ENCODE measurements at regions not wholly inside any gene's neighbourhood (a gene's known extent, or its start where the extent isn't known, plus 50 kb on each side); places are given as distances from the start of the nearest gene placed in this dataset.
"Not testable (repeated sequence)": the region's sequence is repeated elsewhere in the genome, so short reads cannot be mapped to it uniquely, and the experiment has no call there.

GRCh38 chr6:66190858-66191257 is 483.8 kb upstream of the EYS start:
- Histone ChIP-seq H3K27me3 (ENCODE audit: control insufficient read depth in 5 of 5, insufficient read depth in 4 of 5, low read length in 5 of 5) (no peaks in the 10 kb centered on the region), H3K27ac (ENCODE audit: low read depth, low read length) (no peak overlapping the region), H3K4me3 (ENCODE audit: low read depth in 1 of 5, low read length in 5 of 5) (no peak overlapping the region), H3K4me1 (ENCODE audit: control insufficient read depth in 5 of 5, insufficient read depth in 5 of 5, low read length in 5 of 5) (peaks cover 0 to 3% (median 0%) of the 10 kb centered on the region in 5 donors), H3K9ac (ENCODE audit: low read length in 5 of 5) (no peak overlapping the region), H3K9me3 (ENCODE audit: control insufficient read depth in 5 of 5, low read length in 5 of 5) (peaks cover 0 to 3% (median 0%) of the 10 kb centered on the region in 5 donors), H3K36me3 (ENCODE audit: control insufficient read depth in 5 of 5, insufficient read depth in 5 of 5, low read length in 5 of 5) (no peaks in the 10 kb centered on the region)

GRCh38 chr6:66189915-66190314 is 482.9 kb upstream of the EYS start:
- peaks cover 0 to 3% (median 0%) of the 10 kb centered on the region in 5 donors for H3K9me3 ChIP-seq (ENCODE audit: control insufficient read depth in 5 of 5, low read length in 5 of 5)
- H3K27ac ChIP-seq (ENCODE audit: low read depth, low read length) = no peak overlapping the region
- no peak overlapping the region for H3K4me3 ChIP-seq (ENCODE audit: low read depth in 1 of 5, low read length in 5 of 5)
- peaks cover 0 to 3% (median 0%) of the 10 kb centered on the region in 5 donors for H3K4me1 ChIP-seq (ENCODE audit: control insufficient read depth in 5 of 5, insufficient read depth in 5 of 5, low read length in 5 of 5)
- H3K9ac ChIP-seq (ENCODE audit: low read length in 5 of 5) = no peak overlapping the region
- H3K36me3 ChIP-seq (ENCODE audit: control insufficient read depth in 5 of 5, insufficient read depth in 5 of 5, low read length in 5 of 5) = no peaks in the 10 kb centered on the region
- H3K27me3 ChIP-seq (ENCODE audit: control insufficient read depth in 5 of 5, insufficient read depth in 4 of 5, low read length in 5 of 5) = no peaks in the 10 kb centered on the region

- H3K36me3 ChIP-seq (ENCODE audit: control insufficient read depth in 5 of 5, insufficient read depth in 5 of 5, low read length in 5 of 5) = no peaks in the 10 kb centered on the region
- no peaks in the 10 kb centered on the region for H3K27me3 ChIP-seq (ENCODE audit: control insufficient read depth in 5 of 5, insufficient read depth in 4 of 5, low read length in 5 of 5)
- peaks cover 0 to 3% (median 0%) of the 10 kb centered on the region in 5 donors for H3K4me1 ChIP-seq (ENCODE audit: control insufficient read depth in 5 of 5, insufficient read depth in 5 of 5, low read length in 5 of 5)
- no peak overlapping the region for H3K9ac ChIP-seq (ENCODE audit: low read length in 5 of 5)
- no peak overlapping the region for H3K27ac ChIP-seq (ENCODE audit: low read depth, low read length)
- peaks cover 0 to 3% (median 0%) of the 10 kb centered on the region in 5 donors for H3K9me3 ChIP-seq (ENCODE audit: control insufficient read depth in 5 of 5, low read length in 5 of 5)
- no peak overlapping the region for H3K4me3 ChIP-seq (ENCODE audit: low read depth in 1 of 5, low read length in 5 of 5)
Observed at GRCh38 chr6:66186756-66187155, 479.7 kb upstream of the EYS start.

DNA sequence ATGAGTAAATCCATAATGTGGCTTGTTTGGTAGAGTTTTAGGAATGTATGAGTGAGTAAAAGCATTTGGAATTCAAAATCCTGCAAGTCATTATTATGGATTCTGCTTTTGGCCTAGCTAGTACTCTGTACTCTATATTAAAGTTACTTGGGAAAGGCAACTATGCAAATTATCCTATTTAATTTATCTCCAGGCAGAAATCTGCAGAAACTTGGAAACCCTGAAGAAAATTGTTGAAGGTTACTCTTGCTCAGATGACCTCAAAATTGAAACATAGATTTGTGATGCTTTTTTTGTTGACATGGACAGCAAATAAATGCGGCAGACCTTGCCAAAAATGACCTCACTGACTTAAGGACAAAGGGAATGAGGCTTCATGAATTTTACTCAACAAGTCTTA is 477.1 kb upstream of the EYS start:
- Histone ChIP-seq H3K4me3 (ENCODE audit: low read depth in 1 of 5, low read length in 5 of 5) (no peak overlapping the region), H3K4me1 (ENCODE audit: control insufficient read depth in 5 of 5, insufficient read depth in 5 of 5, low read length in 5 of 5) (peaks cover 0 to 3% (median 0%) of the 10 kb centered on the region in 5 donors), H3K27me3 (ENCODE audit: control insufficient read depth in 5 of 5, insufficient read depth in 4 of 5, low read length in 5 of 5) (no peaks in the 10 kb centered on the region), H3K27ac (ENCODE audit: low read depth, low read length) (no peak overlapping the region), H3K36me3 (ENCODE audit: control insufficient read depth in 5 of 5, insufficient read depth in 5 of 5, low read length in 5 of 5) (no peaks in the 10 kb centered on the region), H3K9ac (ENCODE audit: low read length in 5 of 5) (no peak overlapping the region), H3K9me3 (ENCODE audit: control insufficient read depth in 5 of 5, low read length in 5 of 5) (peaks cover 0 to 3% (median 0%) of the 10 kb centered on the region in 5 donors)

GRCh38 chr6:66179361-66179760 is 472.3 kb upstream of the EYS start:
- H3K4me3 ChIP-seq (ENCODE audit: low read depth in 1 of 5, low read length in 5 of 5) = no peak overlapping the region
- H3K4me1 ChIP-seq (ENCODE audit: control insufficient read depth in 5 of 5, insufficient read depth in 5 of 5, low read length in 5 of 5) = no peaks in the 10 kb centered on the region
- H3K9ac ChIP-seq (ENCODE audit: low read length in 5 of 5) = no peak overlapping the region
- peaks cover 0 to 1% (median 0%) of the 10 kb centered on the region in 5 donors for H3K9me3 ChIP-seq (ENCODE audit: control insufficient read depth in 5 of 5, low read length in 5 of 5)
- H3K36me3 ChIP-seq (ENCODE audit: control insufficient read depth in 5 of 5, insufficient read depth in 5 of 5, low read length in 5 of 5) = no peaks in the 10 kb centered on the region
- no peaks in the 10 kb centered on the region for H3K27me3 ChIP-seq (ENCODE audit: control insufficient read depth in 5 of 5, insufficient read depth in 4 of 5, low read length in 5 of 5)
- H3K27ac ChIP-seq (ENCODE audit: low read depth, low read length) = no peak overlapping the region

- H3K36me3 ChIP-seq (ENCODE audit: control insufficient read depth in 5 of 5, insufficient read depth in 5 of 5, low read length in 5 of 5) = no peaks in the 10 kb centered on the region
- no peak overlapping the region for H3K4me3 ChIP-seq (ENCODE audit: low read depth in 1 of 5, low read length in 5 of 5)
- no peak overlapping the region for H3K9ac ChIP-seq (ENCODE audit: low read length in 5 of 5)
- H3K27me3 ChIP-seq (ENCODE audit: control insufficient read depth in 5 of 5, insufficient read depth in 4 of 5, low read length in 5 of 5) = no peaks in the 10 kb centered on the region
- no peaks in the 10 kb centered on the region for H3K4me1 ChIP-seq (ENCODE audit: control insufficient read depth in 5 of 5, insufficient read depth in 5 of 5, low read length in 5 of 5)
- no peak overlapping the region for H3K27ac ChIP-seq (ENCODE audit: low read depth, low read length)
- H3K9me3 ChIP-seq (ENCODE audit: control insufficient read depth in 5 of 5, low read length in 5 of 5) = peaks cover 2 to 19% (median 10%) of the 10 kb centered on the region in 5 donors
Observed at GRCh38 chr6:66173587-66173986, 466.6 kb upstream of the EYS start.

GRCh38 chr6:66166713-66167112 is 459.7 kb upstream of the EYS start:
- not testable (repeated sequence) for H3K27me3 ChIP-seq (ENCODE audit: control insufficient read depth in 5 of 5, insufficient read depth in 4 of 5, low read length in 5 of 5); H3K4me3 ChIP-seq (ENCODE audit: low read depth in 1 of 5, low read length in 5 of 5); H3K4me1 ChIP-seq (ENCODE audit: control insufficient read depth in 5 of 5, insufficient read depth in 5 of 5, low read length in 5 of 5); H3K27ac ChIP-seq (ENCODE audit: low read depth, low read length); H3K9ac ChIP-seq (ENCODE audit: low read length in 5 of 5); H3K36me3 ChIP-seq (ENCODE audit: control insufficient read depth in 5 of 5, insufficient read depth in 5 of 5, low read length in 5 of 5)
- peaks cover 0 to 14% (median 13%) of the 10 kb centered on the region in 5 donors for H3K9me3 ChIP-seq (ENCODE audit: control insufficient read depth in 5 of 5, low read length in 5 of 5)

- Histone ChIP-seq H3K4me1 (ENCODE audit: control insufficient read depth in 5 of 5, insufficient read depth in 5 of 5, low read length in 5 of 5) (no peaks in the 10 kb centered on the region), H3K9me3 (ENCODE audit: control insufficient read depth in 5 of 5, low read length in 5 of 5) (peaks cover 0 to 33% (median 31%) of the 10 kb centered on the region in 5 donors), H3K27me3 (ENCODE audit: control insufficient read depth in 5 of 5, insufficient read depth in 4 of 5, low read length in 5 of 5) (no peaks in the 10 kb centered on the region), H3K9ac (ENCODE audit: low read length in 5 of 5) (no peak overlapping the region), H3K36me3 (ENCODE audit: control insufficient read depth in 5 of 5, insufficient read depth in 5 of 5, low read length in 5 of 5) (no peaks in the 10 kb centered on the region), H3K4me3 (ENCODE audit: low read depth in 1 of 5, low read length in 5 of 5) (no peak overlapping the region), H3K27ac (ENCODE audit: low read depth, low read length) (no peak overlapping the region)
Observed at GRCh38 chr6:66161546-66162108, 454.6 kb upstream of the EYS start.

DNA sequence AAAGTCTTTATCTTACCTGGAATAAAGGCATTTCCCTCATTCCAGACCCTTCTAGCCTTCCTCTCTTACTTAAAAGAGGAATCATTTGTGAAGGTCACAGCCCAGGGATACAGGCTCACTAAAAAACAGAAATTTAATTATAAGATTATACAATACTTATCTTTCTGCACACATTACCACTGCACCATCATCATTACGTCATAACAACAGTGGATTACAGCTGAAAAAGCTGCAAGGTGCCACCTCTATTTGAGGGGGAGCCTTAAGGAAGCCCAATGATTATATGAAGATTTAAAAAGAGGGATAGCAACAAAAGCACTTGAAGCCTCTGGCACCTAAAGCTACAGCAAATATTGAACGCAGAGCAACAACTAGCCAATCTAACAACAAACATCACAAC is 452.9 kb upstream of the EYS start:
- peaks cover 0 to 33% (median 29%) of the 10 kb centered on the region in 5 donors for H3K9me3 ChIP-seq (ENCODE audit: control insufficient read depth in 5 of 5, low read length in 5 of 5)
- H3K36me3 ChIP-seq (ENCODE audit: control insufficient read depth in 5 of 5, insufficient read depth in 5 of 5, low read length in 5 of 5) = no peaks in the 10 kb centered on the region
- no peaks in the 10 kb centered on the region for H3K27me3 ChIP-seq (ENCODE audit: control insufficient read depth in 5 of 5, insufficient read depth in 4 of 5, low read length in 5 of 5)
- H3K27ac ChIP-seq (ENCODE audit: low read depth, low read length) = no peak overlapping the region
- no peaks in the 10 kb centered on the region for H3K4me1 ChIP-seq (ENCODE audit: control insufficient read depth in 5 of 5, insufficient read depth in 5 of 5, low read length in 5 of 5)
- peak overlapping the region in 2 of 5 donors; percentile 17 to 28 for H3K4me3 ChIP-seq (ENCODE audit: low read depth in 1 of 5, low read length in 5 of 5)
- H3K9ac ChIP-seq (ENCODE audit: low read length in 5 of 5) = no peak overlapping the region

- H3K27me3 ChIP-seq (ENCODE audit: control insufficient read depth in 5 of 5, insufficient read depth in 4 of 5, low read length in 5 of 5) = no peaks in the 10 kb centered on the region
- no peak overlapping the region for H3K27ac ChIP-seq (ENCODE audit: low read depth, low read length)
- peaks cover 0 to 10% (median 0%) of the 10 kb centered on the region in 5 donors for H3K4me1 ChIP-seq (ENCODE audit: control insufficient read depth in 5 of 5, insufficient read depth in 5 of 5, low read length in 5 of 5)
- H3K4me3 ChIP-seq (ENCODE audit: low read depth in 1 of 5, low read length in 5 of 5) = no peak overlapping the region
- no peak overlapping the region for H3K9ac ChIP-seq (ENCODE audit: low read length in 5 of 5)
- H3K36me3 ChIP-seq (ENCODE audit: control insufficient read depth in 5 of 5, insufficient read depth in 5 of 5, low read length in 5 of 5) = no peaks in the 10 kb centered on the region
- no peaks in the 10 kb centered on the region for H3K9me3 ChIP-seq (ENCODE audit: control insufficient read depth in 5 of 5, low read length in 5 of 5)
Observed at GRCh38 chr6:66153247-66153646, 446.2 kb upstream of the EYS start.

Data from subcutaneous abdominal adipose tissue (tissue), 5 donors.